ENCODE measurements at regions not wholly inside any gene's neighbourhood (a gene's known extent, or its start where the extent isn't known, plus 50 kb on each side); places are given as distances from the start of the nearest gene placed in this dataset.

- ChIA-PET POLR2A (no interaction called here), CTCF (no interaction called here)
- H3K36me3 Mint-ChIP-seq (ENCODE audit: low read depth): no peaks in the 10 kb centered on the region
- no peaks in the 10 kb centered on the region for H3K36me3 ChIP-seq (ENCODE audit: insufficient read depth, low read length)
- H3K9me3 ChIP-seq (ENCODE audit: control insufficient read depth in 1 of 2, insufficient read depth in 1 of 2, low read length in 2 of 2): peaks cover 0 to 4% of the 10 kb centered on the region in 2 experiments
- H3K9me3 Mint-ChIP-seq: no peaks in the 10 kb centered on the region
- no peaks in the 10 kb centered on the region for H3K27me3 ChIP-seq (ENCODE audit: control insufficient read depth in 1 of 2, insufficient read depth in 2 of 2, low read length in 2 of 2)
- no peak for TF ChIP-seq CTCF (IDR thresholded peaks at IDR 0.05)
- H3K4me3 ChIP-seq (ENCODE audit: low read length): no peak overlapping the region
- H3K27ac Mint-ChIP-seq: no peak overlapping the region
- H3K4me1 Mint-ChIP-seq (ENCODE audit: low read depth): no peaks in the 10 kb centered on the region
- H3K27me3 Mint-ChIP-seq: no peaks in the 10 kb centered on the region
- H3K27ac ChIP-seq (ENCODE audit: low read depth in 1 of 2, low read length in 2 of 2): no peak overlapping the region
- intact Hi-C loops (cut with DNase I, micrococcal nuclease): no loop called here
- ATAC-seq (ENCODE audit: poor library complexity) (no peak), DNase-seq (no peak)
- H3K4me3 Mint-ChIP-seq: no peak overlapping the region
- no peaks in the 10 kb centered on the region for H3K4me1 ChIP-seq (ENCODE audit: insufficient read depth, low read length)
Measured at GRCh38 chr4:155571184-155571944, 95.3 kb upstream of the GUCY1A1 start.

- H3K9me3 ChIP-seq (ENCODE audit: control insufficient read depth in 1 of 2, insufficient read depth in 1 of 2, low read length in 2 of 2): peaks cover 0 to 4% of the 10 kb centered on the region in 2 experiments
- no peaks in the 10 kb centered on the region for H3K36me3 ChIP-seq (ENCODE audit: insufficient read depth, low read length)
- Mint-ChIP-seq H3K36me3 (ENCODE audit: low read depth) (no peaks in the 10 kb centered on the region), H3K9me3 (no peaks in the 10 kb centered on the region), H3K4me1 (ENCODE audit: low read depth) (no peaks in the 10 kb centered on the region), H3K27ac (no peak overlapping the region), H3K4me3 (no peak overlapping the region), H3K27me3 (no peaks in the 10 kb centered on the region)
- intact Hi-C loops (cut with DNase I, micrococcal nuclease): no loop called here
- TF ChIP-seq CTCF (IDR thresholded peaks at IDR 0.05): no peak
- no peak overlapping the region for H3K27ac ChIP-seq (ENCODE audit: low read depth in 1 of 2, low read length in 2 of 2)
- ChIA-PET POLR2A (no interaction called here), CTCF (no interaction called here)
- ATAC-seq (ENCODE audit: poor library complexity) (no peak), DNase-seq (no peak)
- no peak overlapping the region for H3K4me3 ChIP-seq (ENCODE audit: low read length)
- no peaks in the 10 kb centered on the region for H3K27me3 ChIP-seq (ENCODE audit: control insufficient read depth in 1 of 2, insufficient read depth in 2 of 2, low read length in 2 of 2)
- H3K4me1 ChIP-seq (ENCODE audit: insufficient read depth, low read length): no peaks in the 10 kb centered on the region
Measured at GRCh38 chr4:155570661-155571060, 96.0 kb upstream of the GUCY1A1 start.

- ATAC-seq (ENCODE audit: poor library complexity) (no peak), DNase-seq (no peak)
- peaks cover 0 to 4% of the 10 kb centered on the region in 2 experiments for H3K9me3 ChIP-seq (ENCODE audit: control insufficient read depth in 1 of 2, insufficient read depth in 1 of 2, low read length in 2 of 2)
- Mint-ChIP-seq H3K27ac (no peak overlapping the region), H3K36me3 (ENCODE audit: low read depth) (no peaks in the 10 kb centered on the region), H3K9me3 (no peaks in the 10 kb centered on the region), H3K4me1 (ENCODE audit: low read depth) (no peaks in the 10 kb centered on the region), H3K27me3 (no peaks in the 10 kb centered on the region), H3K4me3 (no peak overlapping the region)
- H3K27me3 ChIP-seq (ENCODE audit: control insufficient read depth in 1 of 2, insufficient read depth in 2 of 2, low read length in 2 of 2): no peaks in the 10 kb centered on the region
- TF ChIP-seq CTCF (IDR thresholded peaks at IDR 0.05): no peak
- no peaks in the 10 kb centered on the region for H3K36me3 ChIP-seq (ENCODE audit: insufficient read depth, low read length)
- POLR2A ChIA-PET: no interaction called here
- intact Hi-C loops (cut with DNase I, micrococcal nuclease): no loop called here
- no peaks in the 10 kb centered on the region for H3K4me1 ChIP-seq (ENCODE audit: insufficient read depth, low read length)
- no peak overlapping the region for H3K4me3 ChIP-seq (ENCODE audit: low read length)
- no peak overlapping the region for H3K27ac ChIP-seq (ENCODE audit: low read depth in 1 of 2, low read length in 2 of 2)
- CTCF ChIA-PET: no interaction called here
Measured at GRCh38 chr4:155569960-155570515, 96.6 kb upstream of the GUCY1A1 start.

All from CD4-positive, alpha-beta T cell (primary cell).